H9 (cell line): ENCODE measurements at regions not wholly inside any gene's neighbourhood (a gene's known extent, or its start where the extent isn't known, plus 50 kb on each side); places are given as distances from the start of the nearest gene placed in this dataset.

Source experiments
- DNase-seq: peaks from one replicate; pipeline ENCODE4 v3.0.0-alpha.2; 2017
- H2AFZ ChIP-seq: one replicate; pipeline ENCODE4 v1.6.1; 2013; ENCODE audit warnings: mild to moderate bottlenecking, low read length, control low read depth, moderate library complexity
- H2AK5ac ChIP-seq: 2 replicates; pipeline ENCODE4 v1.6.1; 2013; ENCODE audit warnings: low read length, control low read depth, mixed read lengths; ENCODE audit not compliant: insufficient read length
- H2BK120ac ChIP-seq: one replicate; pipeline ENCODE4 v1.6.1; 2013; ENCODE audit warnings: low read depth, mild to moderate bottlenecking, low read length, control low read depth, inconsistent platforms; ENCODE audit not compliant: poor library complexity, severe bottlenecking
- H2BK12ac ChIP-seq: 2 replicates; pipeline ENCODE4 v1.6.1; 2013; ENCODE audit warnings: low read length, control low read depth, mixed read lengths, low read depth; ENCODE audit not compliant: insufficient read length
- H2BK15ac ChIP-seq: 2 replicates; pipeline ENCODE4 v1.6.1; 2013; ENCODE audit warnings: low read depth, low read length, control low read depth
- H2BK20ac ChIP-seq: one replicate; pipeline ENCODE4 v1.6.1; 2013; ENCODE audit warnings: low read depth, mild to moderate bottlenecking, low read length, control low read depth, inconsistent platforms; ENCODE audit not compliant: poor library complexity, severe bottlenecking
- H2BK5ac ChIP-seq: 2 replicates; pipeline ENCODE4 v1.6.1; 2013; ENCODE audit warnings: low read length, control low read depth, mixed read lengths; ENCODE audit not compliant: insufficient read length
- H3K14ac ChIP-seq: 2 replicates; pipeline ENCODE4 v1.6.1; 2013; ENCODE audit warnings: low read length, control low read depth; ENCODE audit not compliant: insufficient read depth
- H3K18ac ChIP-seq: 2 replicates; pipeline ENCODE4 v1.6.1; 2013; ENCODE audit warnings: low read depth, mild to moderate bottlenecking, mixed read lengths, low read length, control low read depth; ENCODE audit not compliant: insufficient read length
- H3K23ac ChIP-seq: 2 replicates; pipeline ENCODE4 v1.6.1; 2013; ENCODE audit warnings: low read length, control low read depth, mixed read lengths, low read depth; ENCODE audit not compliant: insufficient read length
- H3K23me2 ChIP-seq: 2 replicates; pipeline ENCODE4 v1.6.1; 2013; ENCODE audit warnings: low read depth, mild to moderate bottlenecking, mixed read lengths, low read length, control low read depth; ENCODE audit not compliant: insufficient read length, poor library complexity, severe bottlenecking
- H3K27ac ChIP-seq: 2 replicates; pipeline ENCODE4 v1.5.1; 2013; ENCODE audit warnings: low read length, control low read depth, mixed read lengths, low read depth; ENCODE audit not compliant: insufficient read length
- H3K27me3 ChIP-seq: 2 replicates; pipeline ENCODE4 v1.6.1; 2013; ENCODE audit warnings: low read length, control low read depth, inconsistent platforms; ENCODE audit not compliant: insufficient read depth
- H3K4ac ChIP-seq: 2 replicates; pipeline ENCODE4 v1.6.1; 2013; ENCODE audit warnings: low read depth, mild to moderate bottlenecking, control low read depth, inconsistent platforms, low read length, moderate library complexity
- H3K4me1 ChIP-seq: 2 replicates; pipeline ENCODE4 v1.6.1; 2013; ENCODE audit warnings: low read length, control low read depth, inconsistent platforms; ENCODE audit not compliant: insufficient read depth
- H3K4me2 ChIP-seq: 2 replicates; pipeline ENCODE4 v1.6.1; 2013; ENCODE audit warnings: low read length, control low read depth, mixed read lengths; ENCODE audit not compliant: insufficient read length, insufficient read depth
- H3K56ac ChIP-seq: 2 replicates; pipeline ENCODE4 v1.6.1; 2013; ENCODE audit warnings: low read depth, mild to moderate bottlenecking, mixed read lengths, low read length, control low read depth; ENCODE audit not compliant: insufficient read length
- H3K79me1 ChIP-seq: 2 replicates; pipeline ENCODE4 v1.6.1; 2013; ENCODE audit warnings: low read depth, mild to moderate bottlenecking, moderate library complexity, low read length, control low read depth, inconsistent platforms; ENCODE audit not compliant: insufficient read depth, poor library complexity, severe bottlenecking
- H3K79me2 ChIP-seq: 2 replicates; pipeline ENCODE4 v1.6.1; 2013; ENCODE audit warnings: low read length, control low read depth, inconsistent platforms; ENCODE audit not compliant: insufficient read depth
- H3K9ac ChIP-seq: 2 replicates; pipeline ENCODE4 v1.6.1; 2013; ENCODE audit warnings: low read length, control low read depth, mixed read lengths; ENCODE audit not compliant: insufficient read length; ENCODE audit errors: extremely low read depth
- H3K9me3 ChIP-seq: one replicate; pipeline ENCODE4 v1.6.1; 2013; ENCODE audit warnings: low read depth, low read length, inconsistent platforms; ENCODE audit not compliant: control insufficient read depth
- H3T11ph ChIP-seq: one replicate; pipeline ENCODE4 v1.6.1; 2013; ENCODE audit warnings: mild to moderate bottlenecking, low read length, control low read depth, inconsistent platforms
- H4K20me1 ChIP-seq: one replicate; pipeline ENCODE4 v1.6.1; 2013; ENCODE audit not compliant: control insufficient read depth, insufficient read length, insufficient read depth
- H4K5ac ChIP-seq: 2 replicates; pipeline ENCODE4 v1.6.1; 2013; ENCODE audit warnings: low read depth, mild to moderate bottlenecking, mixed read lengths, low read length, control low read depth; ENCODE audit not compliant: insufficient read length
- H4K8ac ChIP-seq: replicated peaks from 2 replicates; pipeline ENCODE4 v1.6.1; 2013; ENCODE audit warnings: low read length, control low read depth, mixed read lengths, low read depth; ENCODE audit not compliant: insufficient read length
- H4K91ac ChIP-seq: 2 replicates; pipeline ENCODE4 v1.6.1; 2013; ENCODE audit warnings: low read depth, mild to moderate bottlenecking, moderate library complexity, mixed read lengths, low read length, control low read depth; ENCODE audit not compliant: insufficient read length
- H3K27ac Mint-ChIP-seq, 3 experiments: 2 replicates in 2 of 3; 3 replicates in 1 of 3; pipeline ENCODE4 v1.8.0; 2020 to 2021; ENCODE audit warnings: mixed read lengths in 3 of 3, mild to moderate bottlenecking in 1 of 3, moderate library complexity in 1 of 3
- H3K27me3 Mint-ChIP-seq: 2 replicates; pipeline ENCODE4 v1.8.0; 2021; ENCODE audit warnings: low read depth, mild to moderate bottlenecking, moderate library complexity, mixed read lengths
- H3K36me3 Mint-ChIP-seq, 3 experiments: 2 replicates in 2 of 3; 3 replicates in 1 of 3; pipeline ENCODE4 v1.8.0; 2020 to 2021; ENCODE audit warnings: low read depth in 3 of 3, mixed read lengths in 3 of 3; ENCODE audit not compliant: insufficient read depth in 1 of 3
- H3K4me1 Mint-ChIP-seq, 2 experiments: 2 replicates each; pipeline ENCODE4 v1.8.0; 2020; ENCODE audit warnings: mixed read lengths in 2 of 2
- H3K4me3 Mint-ChIP-seq, 2 experiments: 2 replicates in 1 of 2; 3 replicates in 1 of 2; pipeline ENCODE4 v1.8.0; 2020 to 2021; ENCODE audit warnings: mild to moderate bottlenecking in 2 of 2, mixed read lengths in 2 of 2, moderate library complexity in 1 of 2
- H3K9me3 Mint-ChIP-seq, 2 experiments: 2 replicates in 1 of 2; 3 replicates in 1 of 2; pipeline ENCODE4 v1.8.0; 2020; ENCODE audit warnings: mild to moderate bottlenecking in 2 of 2, mixed read lengths in 2 of 2, moderate library complexity in 1 of 2
- WGBS: extraction: QIAGEN DNeasy Blood & Tissue Kit; methylation state at CpG from one replicate; pipeline ENCODE4 v1.1.7; 2013; ENCODE audit warnings: missing lambda C conversion rate, low lambda C conversion rate, mixed read lengths; ENCODE audit not compliant: insufficient read length; ENCODE audit errors: extremely low coverage; 5-methylcytosine and 5-hydroxymethylcytosine counted together
- TF ChIP-seq, protein P1 (sequence below): fragments of 200-600 bp; sonication (generic); conservative IDR thresholded peaks from 3 replicates; pipeline ENCODE4 v1.8.0; 2021; ENCODE audit warnings: antibody characterized with exemption, mild to moderate bottlenecking

DNA sequence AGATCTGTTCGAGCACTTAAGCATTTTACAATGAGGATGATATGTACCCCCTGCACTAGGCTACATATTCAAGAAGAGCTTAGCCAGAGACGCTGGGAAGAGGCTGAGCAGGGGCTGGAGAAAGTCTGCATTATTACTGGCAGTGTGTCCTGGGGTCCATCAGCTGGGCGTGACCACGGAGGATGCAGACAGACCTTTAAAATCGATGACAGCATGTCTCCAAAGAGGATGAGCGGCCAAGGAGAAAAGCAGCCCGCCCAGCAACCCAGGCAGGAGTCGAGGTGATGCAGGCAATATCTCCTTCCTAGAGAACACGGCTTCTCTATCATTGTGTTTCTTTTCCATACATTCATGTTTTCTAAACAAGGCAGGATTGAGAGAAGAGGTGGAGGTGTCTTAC lies 300.7 kb downstream of the USP46 start:
- H3K23me2 ChIP-seq = no peaks in the 10 kb centered on the region
- no peak overlapping the region for H3K23ac ChIP-seq
- no CpG with 5 or more reads among the region's 9 CpGs for WGBS
- H3K4ac ChIP-seq = no peak overlapping the region
- H3K4me1 ChIP-seq = peaks cover 3% of the 10 kb centered on the region; the same call in 1 of the 2 replicates
- no peaks in the 10 kb centered on the region for H4K20me1 ChIP-seq
- no peaks in the 10 kb centered on the region for H3K27me3 ChIP-seq
- no peak overlapping the region for H3T11ph ChIP-seq
- H2BK12ac ChIP-seq = no peak overlapping the region
- H3K27ac ChIP-seq = no peak overlapping the region
- H3K9me3 ChIP-seq = no peaks in the 10 kb centered on the region
- no peak overlapping the region for H2BK15ac ChIP-seq
- Mint-ChIP-seq H3K4me1 (peaks cover 12% of the 10 kb centered on the region in 2 experiments), H3K27me3 (no peaks in the 10 kb centered on the region), H3K4me3 (no peak overlapping the region), H3K27ac (no peak overlapping the region), H3K9me3 (no peaks in the 10 kb centered on the region), H3K36me3 (no peaks in the 10 kb centered on the region)
- DNase-seq = no peak
- no peak overlapping the region for H2BK20ac ChIP-seq
- H3K79me2 ChIP-seq = no peaks in the 10 kb centered on the region
- no peak overlapping the region for H3K4me2 ChIP-seq
- no peak overlapping the region for H2BK120ac ChIP-seq
- H4K8ac ChIP-seq = no peak overlapping the region
- H3K14ac ChIP-seq = no peak overlapping the region
- H4K5ac ChIP-seq = no peak overlapping the region
- H4K91ac ChIP-seq = no peak overlapping the region
- TF ChIP-seq, protein P1, sequence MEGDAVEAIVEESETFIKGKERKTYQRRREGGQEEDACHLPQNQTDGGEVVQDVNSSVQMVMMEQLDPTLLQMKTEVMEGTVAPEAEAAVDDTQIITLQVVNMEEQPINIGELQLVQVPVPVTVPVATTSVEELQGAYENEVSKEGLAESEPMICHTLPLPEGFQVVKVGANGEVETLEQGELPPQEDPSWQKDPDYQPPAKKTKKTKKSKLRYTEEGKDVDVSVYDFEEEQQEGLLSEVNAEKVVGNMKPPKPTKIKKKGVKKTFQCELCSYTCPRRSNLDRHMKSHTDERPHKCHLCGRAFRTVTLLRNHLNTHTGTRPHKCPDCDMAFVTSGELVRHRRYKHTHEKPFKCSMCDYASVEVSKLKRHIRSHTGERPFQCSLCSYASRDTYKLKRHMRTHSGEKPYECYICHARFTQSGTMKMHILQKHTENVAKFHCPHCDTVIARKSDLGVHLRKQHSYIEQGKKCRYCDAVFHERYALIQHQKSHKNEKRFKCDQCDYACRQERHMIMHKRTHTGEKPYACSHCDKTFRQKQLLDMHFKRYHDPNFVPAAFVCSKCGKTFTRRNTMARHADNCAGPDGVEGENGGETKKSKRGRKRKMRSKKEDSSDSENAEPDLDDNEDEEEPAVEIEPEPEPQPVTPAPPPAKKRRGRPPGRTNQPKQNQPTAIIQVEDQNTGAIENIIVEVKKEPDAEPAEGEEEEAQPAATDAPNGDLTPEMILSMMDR = no peak
- no peak overlapping the region for H2AFZ ChIP-seq
- no peak overlapping the region for H3K18ac ChIP-seq
- no peaks in the 10 kb centered on the region for H3K79me1 ChIP-seq
- H2BK5ac ChIP-seq = no peak overlapping the region
- no peak overlapping the region for H3K56ac ChIP-seq
- no peak overlapping the region for H2AK5ac ChIP-seq
- H3K9ac ChIP-seq = no peak overlapping the region
